Brain microvascular endothelial cell (primary cell): ENCODE measurements at regions not wholly inside any gene's neighbourhood (a gene's known extent, or its start where the extent isn't known, plus 50 kb on each side); places are given as distances from the start of the nearest gene placed in this dataset.

ENCODE experiments used
- DNase-seq: peaks from one replicate; pipeline ENCODE4 v3.0.0-alpha.2; 2020
- H3K27ac ChIP-seq: fragments of 250-450 bp; sonication (Bioruptor Pico); 2 replicates; pipeline ENCODE4 v1.5.1; 2020; ENCODE audit warnings: mild to moderate bottlenecking, moderate library complexity
- H3K27me3 ChIP-seq: fragments of 250-450 bp; sonication (Bioruptor Pico); replicated peaks from 2 replicates; pipeline ENCODE4 v1.5.1; 2020; ENCODE audit warnings: mild to moderate bottlenecking
- H3K36me3 ChIP-seq: fragments of 250-450 bp; sonication (Bioruptor Pico); replicated peaks from 2 replicates; pipeline ENCODE4 v1.5.1; 2020; ENCODE audit warnings: mild to moderate bottlenecking
- H3K4me3 ChIP-seq: 2 replicates; pipeline ENCODE4 v1.5.1; 2011; ENCODE audit warnings: low read depth, mild to moderate bottlenecking, control low read depth, low read length, moderate library complexity
- in situ Hi-C: cut with HindIII; loops from 2 replicates; pipeline ENCODE4 v1.10.0; 2017; ENCODE audit warnings: low sequenced_read_pairs, low pct_ligation_motif_present
- TF ChIP-seq, protein P1 (sequence below): IDR thresholded peaks from 2 replicates; pipeline ENCODE4 v1.5.1; 2011; ENCODE audit warnings: low read depth, mild to moderate bottlenecking, moderate library complexity, low read length, control low read depth, inconsistent platforms; ENCODE audit errors: missing control alignments

GRCh38 chr3:187450431-187451190 is 82.4 kb downstream of the RTP4 start:
- Histone ChIP-seq H3K27me3 (no peaks in the 10 kb centered on the region), H3K27ac (no peak overlapping the region), H3K4me3 (no peak overlapping the region), H3K36me3 (no peaks in the 10 kb centered on the region)
- no peak for DNase-seq
- in situ Hi-C loops = no loop called here
- TF ChIP-seq, protein P1, sequence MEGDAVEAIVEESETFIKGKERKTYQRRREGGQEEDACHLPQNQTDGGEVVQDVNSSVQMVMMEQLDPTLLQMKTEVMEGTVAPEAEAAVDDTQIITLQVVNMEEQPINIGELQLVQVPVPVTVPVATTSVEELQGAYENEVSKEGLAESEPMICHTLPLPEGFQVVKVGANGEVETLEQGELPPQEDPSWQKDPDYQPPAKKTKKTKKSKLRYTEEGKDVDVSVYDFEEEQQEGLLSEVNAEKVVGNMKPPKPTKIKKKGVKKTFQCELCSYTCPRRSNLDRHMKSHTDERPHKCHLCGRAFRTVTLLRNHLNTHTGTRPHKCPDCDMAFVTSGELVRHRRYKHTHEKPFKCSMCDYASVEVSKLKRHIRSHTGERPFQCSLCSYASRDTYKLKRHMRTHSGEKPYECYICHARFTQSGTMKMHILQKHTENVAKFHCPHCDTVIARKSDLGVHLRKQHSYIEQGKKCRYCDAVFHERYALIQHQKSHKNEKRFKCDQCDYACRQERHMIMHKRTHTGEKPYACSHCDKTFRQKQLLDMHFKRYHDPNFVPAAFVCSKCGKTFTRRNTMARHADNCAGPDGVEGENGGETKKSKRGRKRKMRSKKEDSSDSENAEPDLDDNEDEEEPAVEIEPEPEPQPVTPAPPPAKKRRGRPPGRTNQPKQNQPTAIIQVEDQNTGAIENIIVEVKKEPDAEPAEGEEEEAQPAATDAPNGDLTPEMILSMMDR = no peak

- no peaks in the 10 kb centered on the region for H3K36me3 ChIP-seq
- in situ Hi-C loops = no loop called here
- no peaks in the 10 kb centered on the region for H3K27me3 ChIP-seq
- H3K4me3 ChIP-seq = no peak overlapping the region
- TF ChIP-seq, protein P1 = no peak
- no peak for DNase-seq
- no peak overlapping the region for H3K27ac ChIP-seq
Measured at GRCh38 chr3:187448674-187449073, 80.5 kb downstream of the RTP4 start.

- H3K4me3 ChIP-seq = no peak overlapping the region
- no peaks in the 10 kb centered on the region for H3K27me3 ChIP-seq
- TF ChIP-seq, protein P1 = no peak
- no peak for DNase-seq
- no peaks in the 10 kb centered on the region for H3K36me3 ChIP-seq
- in situ Hi-C loops = no loop called here
- no peak overlapping the region for H3K27ac ChIP-seq
Measured at GRCh38 chr3:187447737-187448136, 79.6 kb downstream of the RTP4 start.

DNA sequence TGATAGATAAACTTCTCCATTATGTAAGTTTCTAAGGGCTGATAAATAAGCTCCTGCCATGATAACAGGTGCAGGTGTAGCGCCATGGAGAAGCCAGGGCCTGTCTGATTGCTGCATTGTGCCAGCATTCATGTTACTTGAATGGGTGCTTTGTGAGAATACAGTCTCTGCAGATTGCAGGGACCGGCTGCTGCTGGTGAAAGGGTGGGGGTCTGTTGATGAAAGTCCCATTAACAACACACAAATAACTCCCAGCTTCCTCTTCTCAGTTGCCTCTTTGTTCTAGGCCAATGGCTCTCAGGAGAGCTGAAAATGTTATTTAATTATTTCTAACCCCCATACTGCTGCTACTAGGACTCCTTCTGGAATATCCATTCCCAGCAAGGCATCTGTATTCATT is 77.2 kb downstream of the RTP4 start:
- H3K27ac ChIP-seq = no peak overlapping the region
- no peak overlapping the region for H3K4me3 ChIP-seq
- DNase-seq = no peak
- TF ChIP-seq, protein P1 = no peak
- no peaks in the 10 kb centered on the region for H3K27me3 ChIP-seq
- H3K36me3 ChIP-seq = no peaks in the 10 kb centered on the region
- in situ Hi-C loops = no loop called here

DNA sequence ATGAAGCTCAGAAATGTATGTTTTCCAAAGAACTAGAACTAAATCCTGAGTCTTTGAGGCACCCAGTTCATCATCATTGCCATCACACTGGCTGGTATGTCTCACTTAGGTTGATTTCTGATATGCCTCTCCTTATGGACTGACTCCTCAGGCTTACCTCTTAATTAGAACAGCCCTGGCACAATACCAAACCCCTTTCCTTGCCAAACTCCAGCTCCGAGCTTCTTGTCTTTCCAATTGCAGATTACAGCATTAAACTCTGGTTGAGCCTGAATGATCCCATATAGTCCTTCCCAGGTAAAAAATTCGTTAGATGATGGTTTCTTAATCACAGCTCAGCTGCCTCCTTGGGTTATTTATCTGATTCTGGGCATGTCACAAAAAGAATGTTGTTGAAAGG is 66.3 kb downstream of the RTP4 start:
- no peak for DNase-seq
- no peak overlapping the region for H3K4me3 ChIP-seq
- no peaks in the 10 kb centered on the region for H3K36me3 ChIP-seq
- no peak overlapping the region for H3K27ac ChIP-seq
- TF ChIP-seq, protein P1 = no peak
- in situ Hi-C loops = no loop called here
- H3K27me3 ChIP-seq = no peaks in the 10 kb centered on the region

DNA sequence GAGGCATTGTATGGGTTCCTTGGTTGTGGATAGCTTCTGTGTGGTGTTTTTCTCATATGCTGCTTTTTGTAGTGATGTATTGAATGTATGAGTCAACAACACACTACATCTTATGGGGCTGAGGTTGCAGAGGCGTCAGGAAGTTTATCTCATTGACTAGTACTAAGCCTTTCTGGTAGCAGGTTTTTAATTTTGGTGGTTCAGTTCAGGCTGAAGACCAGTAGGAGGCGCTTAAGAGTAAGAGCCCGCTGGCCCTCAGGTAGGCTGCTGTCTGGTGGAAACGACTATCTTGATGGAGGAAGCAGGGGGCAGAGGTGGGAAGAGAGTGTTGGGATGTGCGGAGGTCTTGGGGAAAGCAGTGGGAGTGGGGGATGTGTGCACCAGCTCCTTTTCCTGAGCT is 62.4 kb downstream of the RTP4 start:
- H3K36me3 ChIP-seq = no peaks in the 10 kb centered on the region
- no peaks in the 10 kb centered on the region for H3K27me3 ChIP-seq
- in situ Hi-C loops = no loop called here
- DNase-seq = no peak
- TF ChIP-seq, protein P1 = peak; percentile 32
- H3K27ac ChIP-seq = no peak overlapping the region
- H3K4me3 ChIP-seq = no peak overlapping the region
